ENCODE measurements at regions not wholly inside any gene's neighbourhood (a gene's known extent, or its start where the extent isn't known, plus 50 kb on each side); places are given as distances from the start of the nearest gene placed in this dataset.

DNA sequence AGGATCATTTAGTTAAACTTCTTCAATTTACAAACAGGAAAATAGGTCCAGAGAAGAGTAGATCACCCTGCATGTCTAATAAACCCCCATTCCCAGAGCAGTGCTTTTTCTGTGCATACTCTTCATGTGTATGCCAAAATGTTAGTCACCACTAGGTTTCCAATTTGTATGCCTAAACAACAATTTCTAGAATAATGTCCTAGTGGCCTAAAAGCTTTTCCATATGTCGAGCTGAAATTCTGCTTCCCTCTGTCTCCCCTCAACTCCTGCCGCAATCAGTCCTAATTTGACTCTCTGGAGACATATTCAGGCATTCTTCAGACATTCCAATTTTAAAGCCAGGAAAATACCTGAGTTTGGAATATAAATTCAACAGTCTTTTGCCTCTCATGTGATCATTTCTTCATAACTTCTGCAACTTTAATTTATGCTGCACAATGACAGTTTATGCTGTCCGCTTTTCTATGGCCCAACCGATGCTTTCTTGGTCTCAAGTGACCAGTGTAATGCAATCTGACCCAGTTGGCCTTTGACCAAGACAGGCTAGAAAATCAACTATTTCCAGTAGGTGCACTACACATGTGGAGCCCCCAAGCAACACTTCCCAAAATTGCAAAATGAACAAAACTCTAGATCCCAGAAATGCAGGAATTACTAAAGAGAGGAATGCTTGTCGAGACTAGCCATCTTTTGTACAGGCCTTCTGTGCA lies 122.9 kb upstream of the FMR1 start:
- peaks cover 3% of the 10 kb centered on the region for H3K9me3 ChIP-seq (ENCODE audit: control insufficient read depth, low read depth, low read length)
- no peak overlapping the region for H3K23ac ChIP-seq (ENCODE audit: insufficient read length, low read depth, low read length)
- H3K9ac ChIP-seq (ENCODE audit: extremely low read depth, insufficient read length, low read length), result no peak overlapping the region
- H3K4ac ChIP-seq (ENCODE audit: low read depth, low read length), result no peak overlapping the region
- H2BK5ac ChIP-seq (ENCODE audit: insufficient read length, low read length), result no peak overlapping the region
- no peaks in the 10 kb centered on the region for H3K79me2 ChIP-seq (ENCODE audit: insufficient read depth, low read length)
- no peaks in the 10 kb centered on the region for H3K23me2 ChIP-seq (ENCODE audit: insufficient read length, low read depth, low read length, poor library complexity, severe bottlenecking)
- H4K91ac ChIP-seq (ENCODE audit: insufficient read length, low read depth, low read length), result no peak overlapping the region
- H3K27me3 ChIP-seq (ENCODE audit: insufficient read depth, low read length), result no peaks in the 10 kb centered on the region; the same call in 1 of the 2 replicates
- H2AFZ ChIP-seq (ENCODE audit: low read length), result no peak overlapping the region
- no peak overlapping the region for H2BK12ac ChIP-seq (ENCODE audit: insufficient read length, low read depth, low read length)
- no peak overlapping the region for H3K14ac ChIP-seq (ENCODE audit: insufficient read depth, low read length)
- H4K20me1 ChIP-seq (ENCODE audit: control insufficient read depth, insufficient read depth, insufficient read length), result no peaks in the 10 kb centered on the region
- Mint-ChIP-seq H3K9me3 (peaks cover 43 to 56% of the 10 kb centered on the region in 2 experiments), H3K4me3 (no peak overlapping the region), H3K27me3 (ENCODE audit: low read depth) (peaks cover 33% of the 10 kb centered on the region), H3K27ac (no peak overlapping the region), H3K4me1 (peaks cover 4 to 7% of the 10 kb centered on the region in 2 experiments), H3K36me3 (ENCODE audit: insufficient read depth in 1 of 3, low read depth in 3 of 3) (no peaks in the 10 kb centered on the region; a peak in 1 of 7 replicates)
- DNase-seq, result no peak
- H4K5ac ChIP-seq (ENCODE audit: insufficient read length, low read depth, low read length), result no peak overlapping the region
- H3K27ac ChIP-seq (ENCODE audit: insufficient read length, low read depth, low read length), result no peak overlapping the region
- H3K4me2 ChIP-seq (ENCODE audit: insufficient read depth, insufficient read length, low read length), result no peak overlapping the region
- H2BK20ac ChIP-seq (ENCODE audit: low read depth, low read length, poor library complexity, severe bottlenecking), result no peak overlapping the region
- H3K56ac ChIP-seq (ENCODE audit: insufficient read length, low read depth, low read length), result no peak overlapping the region
- WGBS (ENCODE audit: extremely low coverage, insufficient read length, low lambda C conversion rate), result no CpG with 5 or more reads among the region's 5 CpGs
- no peak overlapping the region for H2AK5ac ChIP-seq (ENCODE audit: insufficient read length, low read length)
- H2BK15ac ChIP-seq (ENCODE audit: low read depth, low read length), result no peak overlapping the region
- H3K4me1 ChIP-seq (ENCODE audit: insufficient read depth, low read length), result no peaks in the 10 kb centered on the region
- H3T11ph ChIP-seq (ENCODE audit: low read length), result no peak overlapping the region
- H3K18ac ChIP-seq (ENCODE audit: insufficient read length, low read depth, low read length), result no peak overlapping the region
- no peaks in the 10 kb centered on the region for H3K79me1 ChIP-seq (ENCODE audit: insufficient read depth, low read depth, low read length, poor library complexity, severe bottlenecking)
- TF ChIP-seq, protein P1, sequence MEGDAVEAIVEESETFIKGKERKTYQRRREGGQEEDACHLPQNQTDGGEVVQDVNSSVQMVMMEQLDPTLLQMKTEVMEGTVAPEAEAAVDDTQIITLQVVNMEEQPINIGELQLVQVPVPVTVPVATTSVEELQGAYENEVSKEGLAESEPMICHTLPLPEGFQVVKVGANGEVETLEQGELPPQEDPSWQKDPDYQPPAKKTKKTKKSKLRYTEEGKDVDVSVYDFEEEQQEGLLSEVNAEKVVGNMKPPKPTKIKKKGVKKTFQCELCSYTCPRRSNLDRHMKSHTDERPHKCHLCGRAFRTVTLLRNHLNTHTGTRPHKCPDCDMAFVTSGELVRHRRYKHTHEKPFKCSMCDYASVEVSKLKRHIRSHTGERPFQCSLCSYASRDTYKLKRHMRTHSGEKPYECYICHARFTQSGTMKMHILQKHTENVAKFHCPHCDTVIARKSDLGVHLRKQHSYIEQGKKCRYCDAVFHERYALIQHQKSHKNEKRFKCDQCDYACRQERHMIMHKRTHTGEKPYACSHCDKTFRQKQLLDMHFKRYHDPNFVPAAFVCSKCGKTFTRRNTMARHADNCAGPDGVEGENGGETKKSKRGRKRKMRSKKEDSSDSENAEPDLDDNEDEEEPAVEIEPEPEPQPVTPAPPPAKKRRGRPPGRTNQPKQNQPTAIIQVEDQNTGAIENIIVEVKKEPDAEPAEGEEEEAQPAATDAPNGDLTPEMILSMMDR (conservative IDR thresholded peaks at IDR 0.05), result no peak
- no peak overlapping the region for H4K8ac ChIP-seq (replicated peaks; ENCODE audit: insufficient read length, low read depth, low read length)
- no peak overlapping the region for H2BK120ac ChIP-seq (ENCODE audit: low read depth, low read length, poor library complexity, severe bottlenecking)

Measured in H9 (cell line).